GM12878 (cell line): ENCODE measurements at regions not wholly inside any gene's neighbourhood (a gene's known extent, or its start where the extent isn't known, plus 50 kb on each side); places are given as distances from the start of the nearest gene placed in this dataset.

Experiments used
- BHLHE40 ChIP-seq, 2 experiments: fragments of 450-650 bp in 1 of 2; IDR thresholded peaks; 2 replicates each; pipeline ENCODE4 v1.6.1; 2011 to 2017; ENCODE audit warnings: low read depth in 2 of 2, borderline replicate concordance in 1 of 2, improper control_type of control experiment in 1 of 2, low read length in 1 of 2, mild to moderate bottlenecking in 1 of 2
- JUND ChIP-seq: IDR thresholded peaks from 2 replicates; pipeline ENCODE4 v1.6.1; 2012; ENCODE audit warnings: low read depth, mild to moderate bottlenecking, low read length, improper control_type of control experiment, moderate library complexity
- MAX ChIP-seq: IDR thresholded peaks from 2 replicates; pipeline ENCODE4 v1.6.1; 2012; ENCODE audit warnings: low read depth, low read length, improper control_type of control experiment
- MXI1 ChIP-seq: fragments of 150-350 bp; IDR thresholded peaks from 2 replicates; pipeline ENCODE4 v1.6.1; 2011; ENCODE audit warnings: low read depth, mild to moderate bottlenecking, inconsistent platforms, low read length, improper control_type of control experiment
- NFYA ChIP-seq: IDR thresholded peaks from 2 replicates; pipeline ENCODE4 v1.6.1; 2011; ENCODE audit warnings: low read depth, mild to moderate bottlenecking, low read length, improper control_type of control experiment, borderline replicate concordance
- PAX5 ChIP-seq: IDR thresholded peaks from 2 replicates; pipeline ENCODE4 v1.6.1; 2011; ENCODE audit warnings: low read depth, low read length, borderline replicate concordance
- PKNOX1 ChIP-seq: fragments of 450-650 bp; IDR thresholded peaks from 2 replicates; pipeline ENCODE4 v1.6.1; 2016; ENCODE audit warnings: mild to moderate bottlenecking
- POLR2A ChIP-seq: IDR thresholded peaks from 2 replicates; pipeline ENCODE4 v1.6.1; 2011; ENCODE audit warnings: low read depth, mild to moderate bottlenecking, low read length
- RAD21 ChIP-seq: IDR thresholded peaks from 2 replicates; pipeline ENCODE4 v1.6.1; 2011; ENCODE audit warnings: mild to moderate bottlenecking, low read depth, low read length, moderate library complexity; ENCODE audit not compliant: insufficient read depth
- RCOR1 ChIP-seq: conservative IDR thresholded peaks from 2 replicates; pipeline ENCODE4 v1.6.1; 2012; ENCODE audit warnings: low read depth, low read length, improper control_type of control experiment
- SREBF1 ChIP-seq: IDR thresholded peaks from 2 replicates; pipeline ENCODE4 v1.6.1; 2012; ENCODE audit warnings: mild to moderate bottlenecking, low read length
- TAF1 ChIP-seq: IDR thresholded peaks from 2 replicates; pipeline ENCODE4 v1.6.1; 2011; ENCODE audit warnings: mild to moderate bottlenecking, low read depth, low read length, borderline replicate concordance
- TCF12 ChIP-seq: IDR thresholded peaks from 2 replicates; pipeline ENCODE4 v1.6.1; 2011; ENCODE audit warnings: low read depth, mild to moderate bottlenecking, low read length
- TF ChIP-seq, protein P1 (sequence below): IDR thresholded peaks from 2 replicates; pipeline ENCODE4 v1.6.1; 2012; ENCODE audit warnings: low read depth, low read length, improper control_type of control experiment

GRCh38 chr12:113546916-113547863, 75.5 kb upstream of the LHX5 start:
- TF ChIP-seq, protein P1, sequence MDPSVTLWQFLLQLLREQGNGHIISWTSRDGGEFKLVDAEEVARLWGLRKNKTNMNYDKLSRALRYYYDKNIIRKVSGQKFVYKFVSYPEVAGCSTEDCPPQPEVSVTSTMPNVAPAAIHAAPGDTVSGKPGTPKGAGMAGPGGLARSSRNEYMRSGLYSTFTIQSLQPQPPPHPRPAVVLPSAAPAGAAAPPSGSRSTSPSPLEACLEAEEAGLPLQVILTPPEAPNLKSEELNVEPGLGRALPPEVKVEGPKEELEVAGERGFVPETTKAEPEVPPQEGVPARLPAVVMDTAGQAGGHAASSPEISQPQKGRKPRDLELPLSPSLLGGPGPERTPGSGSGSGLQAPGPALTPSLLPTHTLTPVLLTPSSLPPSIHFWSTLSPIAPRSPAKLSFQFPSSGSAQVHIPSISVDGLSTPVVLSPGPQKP: no peak
- TF ChIP-seq TCF12 (no peak), MAX (no peak), JUND (no peak), RCOR1 (no peak), BHLHE40 (IDR thresholded peaks at IDR 0.05; ENCODE audit: borderline replicate concordance in 1 of 2, low read depth in 2 of 2, low read length in 1 of 2) (no peak), TAF1 (no peak), RAD21 (no peak), PKNOX1 (no peak), SREBF1 (no peak), PAX5 (no peak), POLR2A (no peak), NFYA (no peak), MXI1 (no peak)
